ENCODE measurements at regions not wholly inside any gene's neighbourhood (a gene's known extent, or its start where the extent isn't known, plus 50 kb on each side); places are given as distances from the start of the nearest gene placed in this dataset.

GRCh38 chr4:177109769-177110168 lies 199.9 kb upstream of the NEIL3 start:
- DNase-seq (ENCODE audit: low spot score), result no peak

- no peak for DNase-seq (ENCODE audit: low spot score)
These were observed 193.5 kb upstream of the NEIL3 start for GRCh38 chr4:177116161-177116560.

GRCh38 chr4:177117256-177117655 lies 192.4 kb upstream of the NEIL3 start:
- DNase-seq (ENCODE audit: low spot score), result no peak

- no peak for DNase-seq (ENCODE audit: low spot score)
These were observed 191.1 kb upstream of the NEIL3 start for GRCh38 chr4:177118596-177118995.

GRCh38 chr4:177119021-177119471 lies 190.6 kb upstream of the NEIL3 start:
- no peak for DNase-seq (ENCODE audit: low spot score)

GRCh38 chr4:177119691-177120090 lies 190.0 kb upstream of the NEIL3 start:
- no peak for DNase-seq (ENCODE audit: low spot score)

GRCh38 chr4:177123811-177124210 lies 185.9 kb upstream of the NEIL3 start:
- no peak for DNase-seq (ENCODE audit: low spot score)

- DNase-seq (ENCODE audit: low spot score), result no peak
These were observed 185.2 kb upstream of the NEIL3 start for GRCh38 chr4:177124349-177125064.

- DNase-seq (ENCODE audit: low spot score), result no peak
These were observed 184.0 kb upstream of the NEIL3 start for GRCh38 chr4:177125656-177126055.

GRCh38 chr4:177127658-177128057 lies 182.0 kb upstream of the NEIL3 start:
- DNase-seq (ENCODE audit: low spot score), result no peak

- DNase-seq (ENCODE audit: low spot score), result no peak
These were observed 181.4 kb upstream of the NEIL3 start for GRCh38 chr4:177128306-177128705.

- DNase-seq (ENCODE audit: low spot score), result no peak
These were observed 177.9 kb upstream of the NEIL3 start for GRCh38 chr4:177131736-177132135.

- no peak for DNase-seq (ENCODE audit: low spot score)
These were observed 162.0 kb upstream of the NEIL3 start for GRCh38 chr4:177147668-177148067.

GRCh38 chr4:177155454-177155853 lies 154.2 kb upstream of the NEIL3 start:
- no peak for DNase-seq (ENCODE audit: low spot score)

GRCh38 chr4:177159600-177159999 lies 150.1 kb upstream of the NEIL3 start:
- no peak for DNase-seq (ENCODE audit: low spot score)

- DNase-seq (ENCODE audit: low spot score), result no peak
These were observed 147.9 kb upstream of the NEIL3 start for GRCh38 chr4:177161781-177162180.

- DNase-seq (ENCODE audit: low spot score), result no peak
These were observed 146.1 kb upstream of the NEIL3 start for GRCh38 chr4:177163532-177163931.

- no peak for DNase-seq (ENCODE audit: low spot score)
These were observed 138.1 kb upstream of the NEIL3 start for GRCh38 chr4:177171588-177171987.

GRCh38 chr4:177175473-177175872 lies 134.2 kb upstream of the NEIL3 start:
- DNase-seq (ENCODE audit: low spot score), result no peak

- DNase-seq (ENCODE audit: low spot score), result no peak
These were observed 132.1 kb upstream of the NEIL3 start for GRCh38 chr4:177177541-177178081.

GRCh38 chr4:177178246-177178645 lies 131.4 kb upstream of the NEIL3 start:
- no peak for DNase-seq (ENCODE audit: low spot score)

- DNase-seq (ENCODE audit: low spot score), result no peak
These were observed 127.5 kb upstream of the NEIL3 start for GRCh38 chr4:177182166-177182565.

GRCh38 chr4:177182728-177183127 lies 126.9 kb upstream of the NEIL3 start:
- no peak for DNase-seq (ENCODE audit: low spot score)

- DNase-seq (ENCODE audit: low spot score), result no peak
These were observed 124.5 kb upstream of the NEIL3 start for GRCh38 chr4:177185151-177185550.
